ENCODE measurements at regions not wholly inside any gene's neighbourhood (a gene's known extent, or its start where the extent isn't known, plus 50 kb on each side); places are given as distances from the start of the nearest gene placed in this dataset.

DNA sequence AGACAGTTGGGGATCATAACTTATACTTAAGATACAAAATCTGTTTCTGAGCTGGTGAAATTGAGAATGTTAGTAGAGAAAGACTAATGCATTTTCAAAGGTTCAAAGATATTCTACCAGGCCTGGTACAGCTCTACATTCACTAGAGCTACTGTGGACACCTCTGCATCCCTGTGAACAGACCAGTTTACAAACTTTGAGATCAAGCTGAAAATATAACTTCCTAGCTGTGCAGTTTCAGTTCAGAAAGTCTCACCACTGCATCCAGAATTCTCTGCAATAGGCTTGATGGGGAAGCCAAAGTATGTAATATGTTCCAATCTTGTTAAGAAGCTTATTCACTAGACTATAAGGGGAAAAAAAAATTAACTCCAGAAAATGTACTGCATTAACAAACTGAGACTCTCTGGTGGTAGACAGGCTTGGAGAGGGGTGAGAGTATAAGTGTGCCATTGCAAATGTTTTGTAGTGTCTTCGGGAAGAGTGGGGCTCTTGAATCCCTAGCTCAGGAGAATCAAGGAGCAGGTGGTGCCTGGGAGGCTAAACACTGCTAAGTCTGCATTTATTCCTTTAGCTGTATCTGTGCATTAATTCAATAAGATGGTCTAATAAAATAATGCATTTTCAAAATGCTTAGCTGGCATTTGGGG, 671.9 kb downstream of the NR2F1-AS1 start:
- Histone ChIP-seq H3K36me3 (no peaks in the 10 kb centered on the region), H3K27ac (no peak overlapping the region), H3K4me3 (no peak overlapping the region), H3K9me3 (no peaks in the 10 kb centered on the region), H3K27me3 (no peaks in the 10 kb centered on the region), H3K4me1 (no peaks in the 10 kb centered on the region)
- intact Hi-C loops (cut with DNase I) = no loop called here
- 58 to 77% methylated on average over 1 of the region's 1 CpG for WGBS, 2 donors
- no peak for ATAC-seq
- no peak for FAIRE-seq
- TF ChIP-seq, protein P1, sequence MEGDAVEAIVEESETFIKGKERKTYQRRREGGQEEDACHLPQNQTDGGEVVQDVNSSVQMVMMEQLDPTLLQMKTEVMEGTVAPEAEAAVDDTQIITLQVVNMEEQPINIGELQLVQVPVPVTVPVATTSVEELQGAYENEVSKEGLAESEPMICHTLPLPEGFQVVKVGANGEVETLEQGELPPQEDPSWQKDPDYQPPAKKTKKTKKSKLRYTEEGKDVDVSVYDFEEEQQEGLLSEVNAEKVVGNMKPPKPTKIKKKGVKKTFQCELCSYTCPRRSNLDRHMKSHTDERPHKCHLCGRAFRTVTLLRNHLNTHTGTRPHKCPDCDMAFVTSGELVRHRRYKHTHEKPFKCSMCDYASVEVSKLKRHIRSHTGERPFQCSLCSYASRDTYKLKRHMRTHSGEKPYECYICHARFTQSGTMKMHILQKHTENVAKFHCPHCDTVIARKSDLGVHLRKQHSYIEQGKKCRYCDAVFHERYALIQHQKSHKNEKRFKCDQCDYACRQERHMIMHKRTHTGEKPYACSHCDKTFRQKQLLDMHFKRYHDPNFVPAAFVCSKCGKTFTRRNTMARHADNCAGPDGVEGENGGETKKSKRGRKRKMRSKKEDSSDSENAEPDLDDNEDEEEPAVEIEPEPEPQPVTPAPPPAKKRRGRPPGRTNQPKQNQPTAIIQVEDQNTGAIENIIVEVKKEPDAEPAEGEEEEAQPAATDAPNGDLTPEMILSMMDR (IDR thresholded peaks at IDR 0.05) = no peak
- no peak for DNase-seq

DNA sequence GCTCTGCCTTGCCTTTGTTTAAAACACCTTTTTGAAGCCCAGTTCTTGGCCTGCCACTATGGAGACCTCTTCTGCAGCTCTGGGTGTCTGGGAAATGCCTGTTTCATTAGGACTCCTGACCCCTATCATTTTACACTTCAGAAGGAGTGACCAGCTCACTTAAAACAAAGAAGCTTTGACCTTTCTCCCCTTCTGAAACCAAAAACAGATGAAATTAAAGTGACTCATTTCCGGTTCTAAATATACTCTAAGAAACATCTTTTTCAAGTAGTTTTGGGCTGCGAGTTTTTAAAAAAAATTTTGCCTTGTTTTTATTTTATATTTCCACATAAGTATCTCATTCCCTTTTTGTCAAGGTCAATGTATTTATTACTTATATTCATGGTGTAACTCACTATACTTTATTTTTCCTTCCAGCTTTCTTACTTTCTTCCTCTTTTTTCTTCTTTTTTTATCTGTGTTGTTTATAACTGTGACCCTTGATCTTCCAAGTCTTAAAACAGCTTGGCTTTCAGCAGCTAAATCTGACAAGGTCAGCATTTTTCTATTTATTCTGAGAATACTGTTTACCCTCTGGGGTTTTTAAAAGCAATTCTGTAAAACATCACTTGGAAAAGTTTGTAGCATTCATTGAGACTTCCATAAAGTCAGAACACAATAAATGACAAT, 672.9 kb downstream of the NR2F1-AS1 start:
- intact Hi-C loops (cut with DNase I) = no loop called here
- Histone ChIP-seq H3K4me3 (no peak overlapping the region), H3K9me3 (no peaks in the 10 kb centered on the region), H3K27ac (no peak overlapping the region), H3K4me1 (no peaks in the 10 kb centered on the region), H3K27me3 (no peaks in the 10 kb centered on the region), H3K36me3 (no peaks in the 10 kb centered on the region)
- 63 to 67% methylated on average over 2 of the region's 2 CpGs for WGBS, 2 donors
- TF ChIP-seq, protein P1 (IDR thresholded peaks at IDR 0.05) = no peak
- FAIRE-seq (no peak), ATAC-seq (no peak), DNase-seq (no peak)

DNA sequence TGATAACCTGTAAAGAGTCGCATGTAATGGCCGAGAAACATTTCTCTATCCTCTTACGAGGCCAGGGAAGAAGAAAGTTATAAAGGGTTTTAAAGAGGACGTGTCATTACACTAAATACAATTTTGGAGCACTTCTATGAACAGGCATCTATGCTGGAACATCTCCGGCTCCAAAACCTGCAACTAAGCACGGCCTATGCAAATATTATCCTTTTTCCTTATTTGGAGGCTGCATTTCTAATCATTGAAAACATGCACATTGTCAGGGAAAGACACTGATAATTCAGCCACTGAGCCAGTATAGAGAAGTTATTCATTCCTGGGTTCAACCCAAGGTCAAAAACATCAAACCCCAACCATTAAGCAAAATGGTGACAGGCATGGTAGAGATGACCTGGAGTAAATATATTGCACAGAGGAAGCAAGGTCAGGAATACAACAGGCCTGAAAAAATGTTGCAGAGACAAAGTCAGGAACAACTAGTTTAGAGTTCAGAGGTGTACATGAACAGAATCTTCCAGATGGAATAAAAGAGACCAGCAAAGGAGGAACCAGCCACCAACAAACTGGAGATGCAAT, 674.1 kb downstream of the NR2F1-AS1 start:
- intact Hi-C loops (cut with DNase I) = no loop called here
- Histone ChIP-seq H3K4me3 (no peak overlapping the region), H3K27me3 (no peaks in the 10 kb centered on the region), H3K36me3 (no peaks in the 10 kb centered on the region), H3K27ac (no peak overlapping the region), H3K4me1 (no peaks in the 10 kb centered on the region), H3K9me3 (no peaks in the 10 kb centered on the region)
- TF ChIP-seq, protein P1 (IDR thresholded peaks at IDR 0.05) = no peak
- DNase-seq = no peak
- FAIRE-seq = no peak
- 65 to 74% methylated on average over 6 of the region's 6 CpGs for WGBS, 2 donors
- ATAC-seq = no peak

DNA sequence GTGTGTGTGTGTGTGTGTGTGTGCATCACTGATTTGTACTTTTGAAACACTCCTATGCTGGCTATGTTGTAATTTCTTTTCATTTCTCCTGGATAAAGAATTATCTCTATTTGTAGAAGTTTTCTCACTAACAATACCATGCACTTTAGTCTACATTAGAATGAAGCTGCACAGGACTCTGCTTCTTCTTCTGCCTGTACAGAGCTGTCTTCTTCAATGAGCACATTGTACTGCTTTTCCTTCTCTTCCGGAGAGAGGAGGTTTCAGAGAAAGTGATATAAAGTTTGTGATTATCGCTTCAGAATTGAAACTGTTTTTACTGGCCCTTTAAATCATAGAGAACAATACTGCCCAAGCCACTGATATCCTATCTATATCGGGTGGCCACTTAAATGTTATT, 677.0 kb downstream of the NR2F1-AS1 start:
- Histone ChIP-seq H3K27ac (no peak overlapping the region), H3K36me3 (no peaks in the 10 kb centered on the region), H3K9me3 (no peaks in the 10 kb centered on the region), H3K4me3 (no peak overlapping the region), H3K4me1 (no peaks in the 10 kb centered on the region), H3K27me3 (no peaks in the 10 kb centered on the region)
- DNase-seq = no peak
- TF ChIP-seq, protein P1 (IDR thresholded peaks at IDR 0.05) = no peak
- ATAC-seq = no peak
- intact Hi-C loops (cut with DNase I) = no loop called here
- 51 to 54% methylated on average over 3 of the region's 3 CpGs for WGBS, 2 donors
- FAIRE-seq = no peak

DNA sequence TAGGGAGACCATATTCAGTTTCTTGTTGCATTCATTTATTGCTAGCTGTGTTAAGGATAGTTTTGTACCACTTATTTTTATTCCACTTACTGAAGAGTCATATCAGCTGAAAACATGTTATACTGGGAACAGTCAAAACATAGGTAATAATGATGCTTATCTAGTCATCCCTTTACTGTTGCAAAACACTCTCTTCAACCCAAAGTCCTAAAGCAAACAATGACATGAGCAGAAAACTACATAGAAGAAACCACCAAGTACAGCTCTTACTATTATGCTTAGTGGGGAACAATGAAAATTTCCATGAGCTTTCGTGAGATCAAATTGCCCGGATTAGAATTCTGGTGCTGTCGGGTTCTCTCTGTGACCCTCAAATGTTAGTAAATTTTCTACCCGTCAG, 681.4 kb downstream of the NR2F1-AS1 start:
- ATAC-seq (no peak), DNase-seq (no peak), FAIRE-seq (no peak)
- Histone ChIP-seq H3K27me3 (no peaks in the 10 kb centered on the region), H3K36me3 (no peaks in the 10 kb centered on the region), H3K27ac (no peak overlapping the region), H3K4me1 (no peaks in the 10 kb centered on the region), H3K9me3 (no peaks in the 10 kb centered on the region), H3K4me3 (no peak overlapping the region)
- 68 to 91% methylated on average over 4 of the region's 4 CpGs for WGBS, 2 donors
- TF ChIP-seq, protein P1 (IDR thresholded peaks at IDR 0.05) = no peak
- intact Hi-C loops (cut with DNase I) = no loop called here
